Neural cell (in vitro differentiated cells): ENCODE measurements at regions not wholly inside any gene's neighbourhood (a gene's known extent, or its start where the extent isn't known, plus 50 kb on each side); places are given as distances from the start of the nearest gene placed in this dataset.

Experiments
- CTCF ChIP-seq: fragments of 450-650 bp; IDR thresholded peaks from 2 replicates; pipeline ENCODE4 v1.5.1; 2014; ENCODE audit warnings: antibody characterized with exemption, mild to moderate bottlenecking, moderate library complexity; ENCODE audit not compliant: poor library complexity, severe bottlenecking
- POLR2AphosphoS5 ChIP-seq: IDR thresholded peaks from 2 replicates; pipeline ENCODE4 v1.6.1; 2012

GRCh38 chr5:104421431-104421830 lies 858.8 kb upstream of the NUDT12 start:
- TF ChIP-seq CTCF (no peak), POLR2AphosphoS5 (no peak)
